NK-92 (cell line): ENCODE measurements at regions not wholly inside any gene's neighbourhood (a gene's known extent, or its start where the extent isn't known, plus 50 kb on each side); places are given as distances from the start of the nearest gene placed in this dataset.
"Not testable (repeated sequence)": the region's sequence is repeated elsewhere in the genome, so short reads cannot be mapped to it uniquely, and the experiment has no call there.

Source experiments
- DNase-seq: peaks from one replicate; lab custom pipeline; 2025; ENCODE audit not compliant: unreplicated experiment; lab: John Stamatoyannopoulos, UW

GRCh38 chr2:56768973-56769372 is 585.2 kb downstream of the CCDC85A start:
- DNase-seq: no peak

DNA sequence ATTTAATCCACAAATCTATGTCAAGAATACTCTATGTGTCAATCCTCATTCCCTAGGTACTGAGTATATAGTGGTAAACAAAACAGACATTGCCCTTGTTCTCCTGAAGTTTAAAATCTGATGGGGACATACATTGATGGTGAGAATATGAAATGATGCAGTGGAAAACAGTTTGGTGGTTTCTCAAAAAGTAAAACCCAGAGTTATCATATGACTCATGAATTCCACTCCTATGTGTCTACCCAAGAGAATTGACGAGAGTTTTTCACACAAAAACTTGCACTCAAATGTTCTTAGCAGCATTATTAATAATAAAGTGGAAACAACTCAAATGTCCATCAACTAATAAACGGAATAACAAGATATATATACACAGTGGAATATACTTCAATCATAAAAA is 586.7 kb downstream of the CCDC85A start:
- no peak for DNase-seq

GRCh38 chr2:56784046-56784445 is 600.3 kb downstream of the CCDC85A start:
- no peak for DNase-seq

DNA sequence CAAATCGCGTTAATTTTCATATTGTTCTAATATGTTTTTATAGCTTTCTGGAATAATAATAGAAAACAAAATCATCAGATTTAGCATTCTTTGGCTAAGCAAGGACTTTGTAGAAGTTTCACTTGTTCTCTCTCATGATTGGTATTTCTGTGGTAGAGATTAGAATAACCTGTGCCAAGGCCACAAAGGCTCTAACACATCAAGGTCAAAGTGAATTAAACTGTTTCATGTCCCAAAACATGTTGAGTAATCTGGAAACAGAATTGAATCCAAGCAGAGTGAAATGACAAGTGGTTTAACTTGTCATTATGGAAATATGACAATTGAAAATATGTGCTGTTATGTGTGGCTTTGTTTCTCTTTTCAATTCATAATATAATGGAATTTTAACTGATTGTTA is 617.4 kb downstream of the CCDC85A start:
- no peak for DNase-seq

DNA sequence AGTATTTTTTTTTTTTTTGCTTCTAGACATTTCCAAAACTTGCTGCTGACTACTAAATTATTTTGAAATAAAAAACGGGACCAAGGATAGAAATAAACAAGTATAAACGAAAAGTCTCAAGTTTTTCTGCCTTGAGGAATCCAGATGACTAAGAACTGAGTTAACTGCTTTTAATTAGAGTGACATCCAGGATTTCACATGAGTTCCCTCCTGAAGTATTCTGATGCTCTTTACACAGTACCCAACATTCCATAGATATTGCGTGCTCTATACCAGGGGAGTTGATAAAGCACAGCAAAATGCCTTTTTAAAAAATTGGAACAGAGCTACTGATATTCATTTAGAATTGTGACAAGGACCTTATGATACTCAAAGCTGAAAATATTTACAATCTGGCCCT is 618.0 kb downstream of the CCDC85A start:
- no peak for DNase-seq

- DNase-seq: no peak
These were observed 619.8 kb downstream of the CCDC85A start for GRCh38 chr2:56803596-56803995.

GRCh38 chr2:56806924-56807323 is 623.1 kb downstream of the CCDC85A start:
- DNase-seq: no peak

GRCh38 chr2:56807861-56808260 is 624.1 kb downstream of the CCDC85A start:
- DNase-seq: no peak

GRCh38 chr2:56811401-56811800 is 627.6 kb downstream of the CCDC85A start:
- no peak for DNase-seq

DNA sequence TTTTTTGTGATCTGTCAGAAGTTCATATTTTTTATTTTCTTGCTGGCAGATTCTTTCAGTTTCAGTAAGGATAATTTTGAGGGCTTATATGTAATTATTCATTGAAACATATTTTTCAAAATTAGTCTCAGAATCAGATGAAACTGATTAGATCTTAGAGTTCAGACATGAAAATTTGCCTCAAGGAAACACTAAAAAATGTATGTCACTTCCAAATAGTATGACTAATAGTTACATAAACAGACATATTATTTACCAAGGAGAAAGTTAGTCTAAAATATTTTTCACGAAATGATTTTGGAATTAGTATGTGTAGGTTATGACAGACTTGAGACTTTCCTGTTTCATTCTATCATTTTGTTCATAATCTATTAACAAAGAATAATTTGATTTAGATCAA is 628.6 kb downstream of the CCDC85A start:
- DNase-seq: no peak

DNA sequence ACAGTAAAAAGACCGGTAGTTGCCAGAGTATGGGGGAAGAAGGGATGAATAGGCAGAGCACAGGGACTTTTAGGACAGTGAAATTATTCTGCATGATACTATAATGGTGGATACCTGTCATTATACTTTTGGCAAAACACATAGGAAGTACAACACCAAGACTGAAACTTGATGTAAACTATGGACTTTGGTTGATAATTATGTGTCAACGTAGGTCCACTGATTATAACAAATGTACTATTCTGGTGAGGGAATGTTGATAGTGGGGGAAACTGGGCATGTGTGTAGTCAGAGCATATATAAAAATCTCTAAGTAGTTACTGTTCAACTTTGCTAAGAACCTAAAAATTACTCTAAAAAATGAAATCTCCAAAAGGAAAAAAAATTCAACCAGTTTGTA is 629.7 kb downstream of the CCDC85A start:
- DNase-seq: no peak

- DNase-seq: no peak
These were observed 632.9 kb downstream of the CCDC85A start for GRCh38 chr2:56816666-56817065.

GRCh38 chr2:56831780-56832179 is 648.0 kb downstream of the CCDC85A start:
- DNase-seq: no peak

- no peak for DNase-seq
These were observed 650.9 kb downstream of the CCDC85A start for GRCh38 chr2:56834686-56835085.

DNA sequence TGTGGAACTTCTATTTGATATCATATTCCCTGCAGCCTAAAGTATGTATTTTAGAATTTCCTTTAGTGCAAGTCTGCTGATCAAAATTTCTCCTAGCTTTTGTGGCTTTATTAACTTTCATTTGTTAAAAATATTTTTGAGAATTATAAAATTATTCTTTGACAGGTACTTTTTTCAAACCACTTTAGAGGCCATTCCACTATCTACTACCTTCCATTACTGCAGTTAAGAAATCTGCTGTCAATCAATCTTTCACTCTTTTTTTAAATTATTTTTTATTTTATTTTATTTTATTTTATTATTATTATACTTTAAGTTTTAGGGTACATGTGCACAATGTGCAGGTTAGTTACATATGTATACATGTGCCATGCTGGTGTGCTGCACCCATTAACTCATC is 656.2 kb downstream of the CCDC85A start:
- DNase-seq: not testable (repeated sequence)

GRCh38 chr2:56860991-56861390 is 677.2 kb downstream of the CCDC85A start:
- DNase-seq: no peak

DNA sequence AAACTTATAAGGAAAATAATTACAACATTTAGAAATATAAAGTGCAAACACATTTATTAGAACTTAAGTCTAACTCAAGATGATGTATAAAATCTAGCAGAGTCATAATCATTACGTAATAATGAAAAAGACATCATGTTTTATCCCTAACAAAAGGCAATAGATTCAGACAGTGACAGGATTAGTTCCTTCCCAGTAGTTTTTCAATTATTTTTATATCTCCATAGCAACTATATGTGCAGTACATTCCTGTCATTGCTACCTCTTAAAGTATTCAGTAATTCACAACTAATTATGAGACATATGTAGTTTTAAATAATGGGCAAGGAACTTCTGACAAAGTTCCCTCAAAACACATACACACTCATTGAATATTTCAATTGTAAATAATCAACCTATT is 687.9 kb downstream of the CCDC85A start:
- DNase-seq: no peak

DNA sequence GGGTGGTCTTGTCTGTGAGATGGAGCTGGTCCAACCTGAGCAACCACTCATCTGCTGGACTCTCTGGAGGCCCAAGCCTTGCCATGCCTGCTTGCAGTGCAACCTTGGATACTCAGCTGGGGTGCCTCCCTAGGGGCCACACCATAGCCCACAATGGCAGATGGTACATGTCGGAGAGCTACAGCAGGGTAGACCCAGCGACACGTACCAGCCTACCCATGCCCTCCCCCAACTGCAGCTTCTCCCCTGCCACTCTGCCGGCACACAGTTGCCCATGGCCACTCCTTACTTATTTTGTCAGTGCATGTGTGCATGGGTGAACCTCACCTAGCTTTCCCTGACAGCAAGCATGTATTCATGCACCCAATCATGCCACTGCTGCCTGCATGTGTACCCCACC is 690.9 kb downstream of the CCDC85A start:
- DNase-seq: no peak

- no peak for DNase-seq
These were observed 705.9 kb downstream of the CCDC85A start for GRCh38 chr2:56889738-56890137.

- DNase-seq: no peak
These were observed 708.6 kb downstream of the CCDC85A start for GRCh38 chr2:56892382-56892781.

DNA sequence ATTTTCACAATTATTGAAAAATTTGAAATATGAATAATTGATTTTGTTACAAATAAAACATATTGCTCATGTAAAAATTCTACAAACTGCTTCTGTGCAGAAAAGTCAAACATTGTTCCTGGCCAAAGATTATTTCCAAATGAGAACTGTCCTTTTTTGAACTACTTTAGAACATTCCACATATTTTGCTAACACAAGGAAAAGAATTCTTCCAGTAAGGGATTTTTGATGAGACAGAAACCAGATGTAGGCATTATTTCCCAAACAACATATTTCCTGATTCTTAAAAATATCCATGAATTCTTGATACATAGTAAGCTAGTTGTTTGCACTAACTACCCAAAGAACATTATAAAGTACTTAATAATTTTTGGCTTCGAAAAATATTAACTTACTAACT is 715.2 kb downstream of the CCDC85A start:
- no peak for DNase-seq

DNA sequence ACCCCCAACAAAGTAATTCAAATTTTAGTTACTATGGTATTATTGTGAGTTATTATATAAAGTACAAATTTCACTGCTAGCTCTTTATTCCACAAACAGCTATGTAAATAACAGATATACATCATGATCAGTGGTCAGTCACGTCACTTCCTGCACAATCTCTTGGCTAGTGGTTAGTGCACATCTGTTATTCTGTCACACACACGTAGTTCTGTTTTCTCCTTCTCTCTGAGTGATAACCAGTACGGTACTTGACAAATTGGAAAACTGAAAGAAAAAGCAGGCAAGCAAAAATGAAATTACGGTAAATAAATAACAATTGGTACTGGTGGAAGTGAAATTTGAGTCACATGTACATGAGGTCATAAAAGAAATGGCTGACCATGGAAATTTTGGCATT is 728.7 kb downstream of the CCDC85A start:
- DNase-seq: no peak

DNA sequence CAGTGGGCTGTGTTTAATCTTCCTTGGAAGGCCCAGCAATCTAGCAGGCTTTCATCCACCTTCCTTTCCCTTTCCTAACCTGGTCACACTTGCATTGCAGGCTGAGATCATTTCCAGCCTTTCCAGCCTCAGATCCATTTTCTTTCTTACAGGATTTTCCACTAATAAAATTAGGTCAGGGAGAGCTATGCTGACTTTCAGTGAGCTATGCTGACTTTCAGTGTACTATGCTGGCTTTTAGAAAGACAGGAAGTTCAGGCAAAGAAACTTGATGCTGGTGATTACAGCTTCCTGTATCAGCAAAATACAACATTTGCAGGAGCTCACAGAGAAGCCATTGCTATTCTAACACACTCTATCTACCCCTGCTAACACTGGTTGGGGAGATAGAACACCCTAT is 735.0 kb downstream of the CCDC85A start:
- no peak for DNase-seq

DNA sequence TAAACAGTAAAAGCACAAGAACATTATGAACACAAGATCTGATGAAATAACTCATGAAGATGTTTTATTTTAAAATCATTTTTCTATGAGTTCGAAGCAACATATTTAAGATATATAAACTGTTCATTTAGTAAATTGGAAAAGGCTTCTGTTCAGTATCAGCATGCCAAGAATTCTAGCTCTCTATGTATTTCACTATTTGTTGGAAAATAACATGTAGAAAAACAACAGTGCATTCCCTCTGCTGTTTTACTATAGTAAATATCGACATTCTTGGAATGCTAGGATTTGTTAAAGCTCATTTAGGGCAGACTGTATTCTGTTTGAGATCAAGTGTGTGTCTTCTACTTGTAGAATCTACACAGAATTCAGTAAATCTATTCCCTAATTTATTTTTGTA is 750.2 kb downstream of the CCDC85A start:
- no peak for DNase-seq
